ENCODE measurements at regions not wholly inside any gene's neighbourhood (a gene's known extent, or its start where the extent isn't known, plus 50 kb on each side); places are given as distances from the start of the nearest gene placed in this dataset.
A peak's percentile ranks its signal among the peaks of the same experiment; 100 is the strongest.

GRCh38 chr9:105127863-105128220 lies 116.6 kb upstream of the SLC44A1 start:
- Mint-ChIP-seq H3K9me3 (ENCODE audit: unreplicated experiment) (no peaks in the 10 kb centered on the region), H3K27me3 (ENCODE audit: unreplicated experiment) (peaks cover 12% of the 10 kb centered on the region), H3K4me1 (ENCODE audit: unreplicated experiment) (peaks cover 53% of the 10 kb centered on the region), H3K27ac (ENCODE audit: unreplicated experiment) (peak overlapping the region; percentile 98), H3K36me3 (ENCODE audit: low read depth, unreplicated experiment) (peaks cover 6% of the 10 kb centered on the region), H3K4me3 (ENCODE audit: unreplicated experiment) (no peak overlapping the region)
- no peak for TF ChIP-seq CTCF (IDR thresholded peaks at IDR 0.05; ENCODE audit: unreplicated experiment)
- DNase-seq (ENCODE audit: low spot score) = peak; percentile 19

DNA sequence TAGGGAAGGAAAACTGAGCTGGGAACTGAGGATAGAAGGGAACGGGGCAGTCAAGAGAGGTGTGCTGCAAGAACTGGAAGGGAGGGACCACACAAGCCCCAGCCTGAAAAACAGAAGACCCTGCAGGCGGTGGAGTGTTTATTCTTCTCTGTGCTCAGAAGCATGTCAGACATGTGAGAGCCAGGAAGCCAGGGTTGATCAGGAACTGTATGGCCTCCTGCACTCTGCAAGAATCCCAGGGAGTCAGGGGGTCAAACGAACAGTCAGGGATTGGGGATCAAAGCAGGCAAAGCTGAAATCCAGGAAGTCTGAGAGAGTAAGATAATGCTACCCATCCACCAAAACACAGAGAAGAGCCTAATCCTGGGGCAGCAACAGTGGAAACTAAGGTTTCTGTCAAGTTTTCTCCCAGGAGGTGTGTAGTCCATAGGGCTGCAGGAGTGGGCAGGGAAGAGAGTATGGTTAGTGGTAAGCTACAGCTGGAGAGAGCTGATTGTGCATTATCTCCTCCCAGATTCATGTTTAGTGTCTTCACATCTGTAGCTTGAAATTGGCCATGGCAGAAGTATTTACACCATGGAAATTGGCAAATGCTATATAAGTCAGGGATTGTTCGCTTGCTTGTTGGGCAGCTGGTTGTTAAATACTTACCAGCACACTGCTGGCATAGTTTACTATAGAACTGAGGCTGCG lies 115.4 kb upstream of the SLC44A1 start:
- Mint-ChIP-seq H3K36me3 (ENCODE audit: low read depth, unreplicated experiment) (peaks cover 6% of the 10 kb centered on the region), H3K4me3 (ENCODE audit: unreplicated experiment) (peak overlapping the region; percentile 31), H3K4me1 (ENCODE audit: unreplicated experiment) (peaks cover 55% of the 10 kb centered on the region), H3K27me3 (ENCODE audit: unreplicated experiment) (peaks cover 12% of the 10 kb centered on the region), H3K27ac (ENCODE audit: unreplicated experiment) (peak overlapping the region; percentile 98), H3K9me3 (ENCODE audit: unreplicated experiment) (no peaks in the 10 kb centered on the region)
- no peak for TF ChIP-seq CTCF (IDR thresholded peaks at IDR 0.05; ENCODE audit: unreplicated experiment)
- DNase-seq (ENCODE audit: low spot score) = peak; percentile 57

- peaks cover 53% of the 10 kb centered on the region for H3K4me1 Mint-ChIP-seq (ENCODE audit: unreplicated experiment)
- TF ChIP-seq CTCF (IDR thresholded peaks at IDR 0.05; ENCODE audit: unreplicated experiment) = no peak
- H3K27ac Mint-ChIP-seq (ENCODE audit: unreplicated experiment) = peak overlapping the region; percentile 98
- H3K9me3 Mint-ChIP-seq (ENCODE audit: unreplicated experiment) = no peaks in the 10 kb centered on the region
- H3K4me3 Mint-ChIP-seq (ENCODE audit: unreplicated experiment) = peak overlapping the region; percentile 29
- no peak for DNase-seq (ENCODE audit: low spot score)
- H3K36me3 Mint-ChIP-seq (ENCODE audit: low read depth, unreplicated experiment) = peaks cover 6% of the 10 kb centered on the region
- peaks cover 12% of the 10 kb centered on the region for H3K27me3 Mint-ChIP-seq (ENCODE audit: unreplicated experiment)
Measured at GRCh38 chr9:105129731-105130130, 114.7 kb upstream of the SLC44A1 start.

DNA sequence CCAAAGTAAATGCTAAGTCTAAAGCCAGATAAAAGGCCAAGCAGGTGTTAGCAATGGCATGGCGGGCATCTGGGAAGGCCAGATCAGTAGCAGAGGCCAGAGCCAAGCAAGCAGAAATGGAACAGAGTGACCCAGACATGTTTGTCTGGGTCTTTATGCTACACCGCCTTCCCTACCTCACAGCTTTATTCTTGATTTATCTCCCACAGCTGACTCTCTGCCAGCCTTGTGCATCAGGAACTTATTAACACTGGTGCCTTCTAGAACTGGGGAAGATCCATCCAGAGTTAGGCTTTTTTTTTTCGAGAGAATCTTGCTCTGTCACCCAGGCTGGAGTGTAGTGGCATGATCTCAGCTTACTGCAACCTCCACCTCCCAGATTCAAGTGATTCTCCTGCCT lies 112.5 kb upstream of the SLC44A1 start:
- no peak overlapping the region for H3K4me3 Mint-ChIP-seq (ENCODE audit: unreplicated experiment)
- H3K4me1 Mint-ChIP-seq (ENCODE audit: unreplicated experiment) = peaks cover 46% of the 10 kb centered on the region
- H3K36me3 Mint-ChIP-seq (ENCODE audit: low read depth, unreplicated experiment) = peaks cover 6% of the 10 kb centered on the region
- TF ChIP-seq CTCF (IDR thresholded peaks at IDR 0.05; ENCODE audit: unreplicated experiment) = no peak
- peaks cover 10% of the 10 kb centered on the region for H3K27me3 Mint-ChIP-seq (ENCODE audit: unreplicated experiment)
- H3K9me3 Mint-ChIP-seq (ENCODE audit: unreplicated experiment) = no peaks in the 10 kb centered on the region
- no peak for DNase-seq (ENCODE audit: low spot score)
- H3K27ac Mint-ChIP-seq (ENCODE audit: unreplicated experiment) = no peak overlapping the region

- no peak for DNase-seq (ENCODE audit: low spot score)
- Mint-ChIP-seq H3K4me1 (ENCODE audit: unreplicated experiment) (peaks cover 42% of the 10 kb centered on the region), H3K27me3 (ENCODE audit: unreplicated experiment) (peaks cover 8% of the 10 kb centered on the region), H3K4me3 (ENCODE audit: unreplicated experiment) (no peak overlapping the region), H3K36me3 (ENCODE audit: low read depth, unreplicated experiment) (peaks cover 6% of the 10 kb centered on the region), H3K9me3 (ENCODE audit: unreplicated experiment) (no peaks in the 10 kb centered on the region), H3K27ac (ENCODE audit: unreplicated experiment) (no peak overlapping the region)
- TF ChIP-seq CTCF (IDR thresholded peaks at IDR 0.05; ENCODE audit: unreplicated experiment) = no peak
Measured at GRCh38 chr9:105132606-105133005, 111.8 kb upstream of the SLC44A1 start.
